SKM-1 (cell line): ENCODE measurements at regions not wholly inside any gene's neighbourhood (a gene's known extent, or its start where the extent isn't known, plus 50 kb on each side); places are given as distances from the start of the nearest gene placed in this dataset.
"Not testable (repeated sequence)": the region's sequence is repeated elsewhere in the genome, so short reads cannot be mapped to it uniquely, and the experiment has no call there.

Source experiments
- DNase-seq: peaks from one replicate; lab custom pipeline; 2025; ENCODE audit not compliant: unreplicated experiment; lab: John Stamatoyannopoulos, UW

GRCh38 chr4:138456349-138456748 is 214.2 kb upstream of the SLC7A11 start:
- DNase-seq: not testable (repeated sequence)

GRCh38 chr4:138455097-138455496 is 212.9 kb upstream of the SLC7A11 start:
- no peak for DNase-seq

- peak; percentile 76 for DNase-seq
Observed at GRCh38 chr4:138452826-138453225, 210.7 kb upstream of the SLC7A11 start.

- no peak for DNase-seq
Observed at GRCh38 chr4:138451276-138451663, 209.1 kb upstream of the SLC7A11 start.

GRCh38 chr4:138450546-138451275 is 208.6 kb upstream of the SLC7A11 start:
- DNase-seq: no peak

- no peak for DNase-seq
Observed at GRCh38 chr4:138449938-138450337, 207.8 kb upstream of the SLC7A11 start.

- DNase-seq: no peak
Observed at GRCh38 chr4:138448169-138448568, 206.0 kb upstream of the SLC7A11 start.

GRCh38 chr4:138446456-138446855 is 204.3 kb upstream of the SLC7A11 start:
- no peak for DNase-seq

GRCh38 chr4:138445098-138445497 is 202.9 kb upstream of the SLC7A11 start:
- no peak for DNase-seq

GRCh38 chr4:138444260-138444659 is 202.1 kb upstream of the SLC7A11 start:
- no peak for DNase-seq

- DNase-seq: no peak
Observed at GRCh38 chr4:138439143-138439581, 197.0 kb upstream of the SLC7A11 start.

GRCh38 chr4:138438608-138439007 is 196.5 kb upstream of the SLC7A11 start:
- DNase-seq: no peak

- DNase-seq: no peak
Observed at GRCh38 chr4:138437263-138437851, 195.2 kb upstream of the SLC7A11 start.

GRCh38 chr4:138435733-138436132 is 193.6 kb upstream of the SLC7A11 start:
- not testable (repeated sequence) for DNase-seq

GRCh38 chr4:138435046-138435445 is 192.9 kb upstream of the SLC7A11 start:
- DNase-seq: not testable (repeated sequence)

GRCh38 chr4:138428611-138429010 is 186.5 kb upstream of the SLC7A11 start:
- DNase-seq: no peak

GRCh38 chr4:138426786-138427185 is 184.6 kb upstream of the SLC7A11 start:
- no peak for DNase-seq

- no peak for DNase-seq
Observed at GRCh38 chr4:138420471-138420870, 178.3 kb upstream of the SLC7A11 start.

- DNase-seq: no peak
Observed at GRCh38 chr4:138414202-138414601, 172.1 kb upstream of the SLC7A11 start.

GRCh38 chr4:138413273-138413672 is 171.1 kb upstream of the SLC7A11 start:
- no peak for DNase-seq

- no peak for DNase-seq
Observed at GRCh38 chr4:138412847-138413246, 170.7 kb upstream of the SLC7A11 start.

- DNase-seq: no peak
Observed at GRCh38 chr4:138410266-138410665, 168.1 kb upstream of the SLC7A11 start.

- DNase-seq: no peak
Observed at GRCh38 chr4:138409670-138410069, 167.5 kb upstream of the SLC7A11 start.
